Ishikawa (cell line): ENCODE measurements at regions not wholly inside any gene's neighbourhood (a gene's known extent, or its start where the extent isn't known, plus 50 kb on each side); places are given as distances from the start of the nearest gene placed in this dataset.

Source experiments
- CREB1 ChIP-seq: IDR thresholded peaks from 2 replicates; pipeline ENCODE4 v1.6.1; 2012; ENCODE audit warnings: low read depth
- EP300 ChIP-seq: IDR thresholded peaks from 2 replicates; pipeline ENCODE4 v1.6.1; 2012; ENCODE audit warnings: borderline replicate concordance
- RAD21 ChIP-seq: IDR thresholded peaks from 2 replicates; pipeline ENCODE4 v1.6.1; 2012; ENCODE audit warnings: low read depth
- TAF1 ChIP-seq: IDR thresholded peaks from 2 replicates; pipeline ENCODE4 v1.6.1; 2012; ENCODE audit warnings: low read depth, mild to moderate bottlenecking
- YY1 ChIP-seq: IDR thresholded peaks from 2 replicates; pipeline ENCODE4 v1.6.1; 2012; ENCODE audit warnings: low read depth
- ZBTB7A ChIP-seq: IDR thresholded peaks from 2 replicates; pipeline ENCODE4 v1.6.1; 2012; ENCODE audit warnings: low read depth
- TF ChIP-seq, protein P1 (sequence below): IDR thresholded peaks from 2 replicates; pipeline ENCODE4 v1.6.1; 2012; ENCODE audit warnings: low read depth, mild to moderate bottlenecking
- TF ChIP-seq, protein P2 (sequence below): IDR thresholded peaks from 2 replicates; pipeline ENCODE4 v1.6.1; 2012
- TF ChIP-seq, protein P3 (sequence below): IDR thresholded peaks from 2 replicates; pipeline ENCODE4 v1.6.1; 2012

DNA sequence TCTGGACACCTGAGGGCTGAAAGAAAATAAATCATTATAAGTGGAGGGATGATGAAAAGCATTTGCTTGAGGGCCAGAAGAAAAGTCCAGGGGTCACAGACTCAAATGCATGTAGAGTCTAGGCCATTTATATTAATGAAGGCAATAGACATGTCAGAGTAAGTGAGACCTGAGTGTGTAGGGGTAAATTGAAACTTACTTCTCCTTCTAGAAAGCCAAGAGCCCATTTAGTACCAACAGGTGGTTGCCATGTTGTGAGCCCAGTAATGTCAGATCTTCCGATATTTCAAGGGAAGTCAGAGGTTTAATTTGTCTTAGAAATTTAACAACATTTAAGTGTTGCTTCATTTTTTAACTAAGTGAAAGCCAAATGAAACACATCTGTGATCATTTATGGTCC, 166.1 kb upstream of the SLIT2 start:
- TF ChIP-seq, protein P1, sequence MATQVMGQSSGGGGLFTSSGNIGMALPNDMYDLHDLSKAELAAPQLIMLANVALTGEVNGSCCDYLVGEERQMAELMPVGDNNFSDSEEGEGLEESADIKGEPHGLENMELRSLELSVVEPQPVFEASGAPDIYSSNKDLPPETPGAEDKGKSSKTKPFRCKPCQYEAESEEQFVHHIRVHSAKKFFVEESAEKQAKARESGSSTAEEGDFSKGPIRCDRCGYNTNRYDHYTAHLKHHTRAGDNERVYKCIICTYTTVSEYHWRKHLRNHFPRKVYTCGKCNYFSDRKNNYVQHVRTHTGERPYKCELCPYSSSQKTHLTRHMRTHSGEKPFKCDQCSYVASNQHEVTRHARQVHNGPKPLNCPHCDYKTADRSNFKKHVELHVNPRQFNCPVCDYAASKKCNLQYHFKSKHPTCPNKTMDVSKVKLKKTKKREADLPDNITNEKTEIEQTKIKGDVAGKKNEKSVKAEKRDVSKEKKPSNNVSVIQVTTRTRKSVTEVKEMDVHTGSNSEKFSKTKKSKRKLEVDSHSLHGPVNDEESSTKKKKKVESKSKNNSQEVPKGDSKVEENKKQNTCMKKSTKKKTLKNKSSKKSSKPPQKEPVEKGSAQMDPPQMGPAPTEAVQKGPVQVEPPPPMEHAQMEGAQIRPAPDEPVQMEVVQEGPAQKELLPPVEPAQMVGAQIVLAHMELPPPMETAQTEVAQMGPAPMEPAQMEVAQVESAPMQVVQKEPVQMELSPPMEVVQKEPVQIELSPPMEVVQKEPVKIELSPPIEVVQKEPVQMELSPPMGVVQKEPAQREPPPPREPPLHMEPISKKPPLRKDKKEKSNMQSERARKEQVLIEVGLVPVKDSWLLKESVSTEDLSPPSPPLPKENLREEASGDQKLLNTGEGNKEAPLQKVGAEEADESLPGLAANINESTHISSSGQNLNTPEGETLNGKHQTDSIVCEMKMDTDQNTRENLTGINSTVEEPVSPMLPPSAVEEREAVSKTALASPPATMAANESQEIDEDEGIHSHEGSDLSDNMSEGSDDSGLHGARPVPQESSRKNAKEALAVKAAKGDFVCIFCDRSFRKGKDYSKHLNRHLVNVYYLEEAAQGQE: no peak
- TF ChIP-seq, protein P2, sequence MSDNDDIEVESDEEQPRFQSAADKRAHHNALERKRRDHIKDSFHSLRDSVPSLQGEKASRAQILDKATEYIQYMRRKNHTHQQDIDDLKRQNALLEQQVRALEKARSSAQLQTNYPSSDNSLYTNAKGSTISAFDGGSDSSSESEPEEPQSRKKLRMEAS: no peak
- TF ChIP-seq TAF1 (no peak), EP300 (no peak), RAD21 (no peak), YY1 (no peak), CREB1 (no peak), ZBTB7A (no peak)
- TF ChIP-seq, protein P3, sequence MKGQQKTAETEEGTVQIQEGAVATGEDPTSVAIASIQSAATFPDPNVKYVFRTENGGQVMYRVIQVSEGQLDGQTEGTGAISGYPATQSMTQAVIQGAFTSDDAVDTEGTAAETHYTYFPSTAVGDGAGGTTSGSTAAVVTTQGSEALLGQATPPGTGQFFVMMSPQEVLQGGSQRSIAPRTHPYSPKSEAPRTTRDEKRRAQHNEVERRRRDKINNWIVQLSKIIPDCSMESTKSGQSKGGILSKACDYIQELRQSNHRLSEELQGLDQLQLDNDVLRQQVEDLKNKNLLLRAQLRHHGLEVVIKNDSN: no peak
